GM19452 (cell line): ENCODE measurements at regions not wholly inside any gene's neighbourhood (a gene's known extent, or its start where the extent isn't known, plus 50 kb on each side); places are given as distances from the start of the nearest gene placed in this dataset.

Experiments used
- ATAC-seq: cut with Tn5 transposase; IDR thresholded peaks from one replicate; pipeline ENCODE4 v1.9.1; 2021; ENCODE audit not compliant: unreplicated experiment

DNA sequence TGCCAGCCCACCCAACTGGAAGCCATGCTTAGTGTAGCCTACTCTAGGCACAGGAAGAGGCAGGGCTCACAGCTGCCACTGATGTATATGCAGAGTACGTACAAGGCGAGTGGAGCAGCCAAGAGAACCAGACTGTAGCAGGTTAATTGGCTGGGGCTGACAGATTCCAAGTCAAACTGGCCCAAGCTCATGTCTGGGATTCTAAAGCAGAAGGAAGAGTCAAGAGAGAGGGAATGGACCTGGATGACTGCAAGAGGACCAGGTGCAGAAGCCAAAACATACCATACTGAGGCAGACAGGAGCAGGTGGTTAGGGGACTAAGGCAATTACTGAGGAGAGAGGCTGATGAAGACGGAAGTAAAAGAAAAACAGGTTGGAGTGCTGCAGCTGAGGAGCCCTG lies 51.3 kb upstream of the LRRN2 start:
- no peak for ATAC-seq

- no peak for ATAC-seq
Observed at GRCh38 chr1:204738506-204738905, 53.0 kb upstream of the LRRN2 start.

GRCh38 chr1:204740354-204740753 lies 54.8 kb upstream of the LRRN2 start:
- ATAC-seq: no peak

DNA sequence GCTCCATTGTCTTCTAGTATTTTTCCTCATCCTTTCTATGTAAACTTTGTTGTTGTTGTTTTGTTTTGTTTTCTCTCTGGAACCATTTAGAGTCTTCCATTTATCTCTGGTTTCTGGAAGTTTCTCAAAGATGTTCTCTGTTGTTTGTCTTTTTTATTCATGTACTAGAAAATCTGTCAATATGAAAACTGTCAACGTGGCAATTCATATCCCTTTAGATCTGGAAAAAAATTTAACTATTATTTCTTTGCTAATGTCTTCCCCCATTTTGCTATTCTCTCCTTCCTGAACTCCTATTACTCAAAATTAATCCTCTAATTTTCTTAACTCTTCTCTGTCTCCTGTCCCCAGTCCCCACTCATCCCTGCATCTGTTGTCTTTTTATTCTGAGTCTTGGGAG lies 55.9 kb upstream of the LRRN2 start:
- no peak for ATAC-seq

- ATAC-seq: no peak
Observed at GRCh38 chr1:204742676-204743251, 57.2 kb upstream of the LRRN2 start.

DNA sequence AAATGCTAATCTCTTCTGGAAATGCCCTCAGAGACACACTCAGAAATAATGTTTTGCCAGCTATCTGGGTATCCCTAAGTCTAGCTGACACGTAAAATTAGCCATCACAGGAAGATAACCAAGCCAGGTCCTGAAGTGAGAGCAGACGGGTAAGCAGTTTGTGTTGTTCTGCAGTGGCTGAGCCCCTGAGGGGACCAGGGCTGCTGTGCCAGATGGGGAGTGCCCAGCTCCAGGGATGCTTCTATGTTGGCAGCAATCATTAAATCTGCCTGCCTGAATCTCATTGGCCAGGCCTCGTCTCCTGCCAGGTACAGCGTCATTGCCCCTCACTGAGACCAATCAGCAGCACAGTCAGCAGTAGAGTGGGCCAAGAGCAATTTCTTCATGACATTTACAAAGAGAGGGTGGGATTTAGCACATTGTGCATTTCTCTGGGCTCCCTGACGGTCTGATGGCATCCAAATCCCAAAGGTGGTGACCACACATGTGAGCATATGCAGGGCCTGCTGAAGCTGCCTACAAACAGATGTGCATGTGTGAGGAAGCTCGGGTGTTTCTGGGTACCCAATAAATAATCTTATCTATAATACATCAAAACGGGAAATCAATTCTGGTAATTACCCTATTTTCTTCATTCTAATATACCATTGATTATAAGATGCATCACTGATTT lies 58.7 kb upstream of the LRRN2 start:
- ATAC-seq: no peak

GRCh38 chr1:204746838-204747442 lies 61.4 kb upstream of the LRRN2 start:
- no peak for ATAC-seq

- no peak for ATAC-seq
Observed at GRCh38 chr1:204751480-204751879, 65.9 kb upstream of the LRRN2 start.

DNA sequence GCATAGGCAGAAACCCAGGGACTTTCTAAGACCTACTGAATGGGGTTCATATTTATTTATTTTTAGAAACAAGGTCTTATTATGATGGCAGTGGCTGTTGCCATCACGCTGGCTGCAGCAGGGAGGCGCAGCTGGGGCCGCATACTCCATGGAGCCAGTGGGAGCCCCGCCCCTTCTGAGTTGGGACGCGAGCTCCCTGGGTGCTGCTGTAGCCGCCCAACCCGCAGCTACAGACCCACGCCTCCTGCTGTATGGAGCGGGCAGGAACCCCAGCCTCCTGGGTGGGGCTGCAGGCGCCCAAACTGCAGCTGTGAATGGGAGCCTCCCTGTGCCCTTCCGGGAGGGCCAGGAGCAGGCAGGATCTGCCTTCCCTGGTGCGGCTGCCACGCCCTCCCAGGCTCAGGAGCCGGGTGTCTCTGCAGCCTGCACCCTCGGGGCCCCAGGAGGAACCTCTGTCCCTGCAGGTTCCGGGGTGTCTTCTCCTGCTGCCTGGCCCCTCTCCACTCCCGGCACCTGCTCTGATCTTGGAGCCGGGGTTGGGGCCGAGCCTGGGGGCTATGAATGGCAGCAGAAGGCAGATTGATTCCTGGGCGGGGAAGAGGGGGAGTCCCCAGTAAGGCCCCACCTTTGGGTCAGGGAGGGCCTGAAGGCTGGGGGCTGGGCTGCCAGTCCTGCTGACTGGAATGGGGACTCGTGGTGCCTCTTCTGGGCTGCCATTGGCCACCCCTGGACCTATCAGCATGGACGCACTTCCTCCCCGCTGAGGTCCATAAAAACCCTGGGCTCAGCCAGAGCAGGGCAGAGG lies 66.5 kb upstream of the LRRN2 start:
- ATAC-seq: no peak

GRCh38 chr1:204752688-204753040 lies 67.1 kb upstream of the LRRN2 start:
- ATAC-seq: no peak

DNA sequence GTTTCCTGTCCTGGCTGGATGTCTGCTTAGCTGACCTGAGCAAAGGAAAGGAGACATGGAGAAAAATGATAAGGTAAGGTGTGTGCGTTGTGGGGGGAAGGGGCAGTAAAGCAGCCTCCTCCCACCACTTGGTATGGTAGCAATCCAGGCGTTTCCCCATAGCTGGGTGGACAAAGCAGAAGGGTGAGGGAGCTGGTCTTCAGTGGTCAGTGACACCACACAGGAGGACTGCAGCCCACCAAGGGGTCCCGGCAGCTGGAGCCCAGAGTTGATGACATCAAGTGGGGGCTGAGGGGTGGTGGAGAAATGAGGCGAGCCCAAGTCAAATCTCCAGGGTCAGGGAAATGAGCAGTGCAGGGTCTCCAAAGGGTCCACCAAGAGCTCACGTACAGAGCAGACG lies 69.3 kb upstream of the LRRN2 start:
- ATAC-seq: no peak

- ATAC-seq: no peak
Observed at GRCh38 chr1:204756349-204756748, 70.8 kb upstream of the LRRN2 start.

DNA sequence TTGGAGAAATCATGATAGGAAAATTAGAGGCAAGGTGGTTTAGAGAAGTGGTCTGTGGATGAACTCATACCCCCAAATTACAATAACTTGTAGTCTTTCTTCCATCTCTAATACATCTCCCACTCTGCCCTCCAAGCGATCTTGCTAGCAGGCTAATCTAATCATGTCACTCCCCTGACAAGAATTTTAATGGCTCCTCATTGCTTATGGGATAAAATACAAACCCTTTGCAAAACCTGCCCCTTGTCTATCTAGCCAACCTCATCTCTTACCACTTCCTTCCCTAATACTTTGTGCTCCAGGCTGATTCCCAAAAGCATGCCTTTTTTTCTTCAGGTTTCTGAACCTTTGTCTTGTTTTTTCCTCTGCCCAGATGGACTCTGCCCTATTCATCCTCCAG lies 71.3 kb upstream of the LRRN2 start:
- ATAC-seq: no peak

- ATAC-seq: no peak
Observed at GRCh38 chr1:204758601-204759000, 73.1 kb upstream of the LRRN2 start.

- ATAC-seq: no peak
Observed at GRCh38 chr1:204760350-204760749, 74.8 kb upstream of the LRRN2 start.

- no peak for ATAC-seq
Observed at GRCh38 chr1:204760757-204761156, 75.2 kb upstream of the LRRN2 start.

- ATAC-seq: peak; percentile 67
Observed at GRCh38 chr1:204763773-204764427, 78.4 kb upstream of the LRRN2 start.

DNA sequence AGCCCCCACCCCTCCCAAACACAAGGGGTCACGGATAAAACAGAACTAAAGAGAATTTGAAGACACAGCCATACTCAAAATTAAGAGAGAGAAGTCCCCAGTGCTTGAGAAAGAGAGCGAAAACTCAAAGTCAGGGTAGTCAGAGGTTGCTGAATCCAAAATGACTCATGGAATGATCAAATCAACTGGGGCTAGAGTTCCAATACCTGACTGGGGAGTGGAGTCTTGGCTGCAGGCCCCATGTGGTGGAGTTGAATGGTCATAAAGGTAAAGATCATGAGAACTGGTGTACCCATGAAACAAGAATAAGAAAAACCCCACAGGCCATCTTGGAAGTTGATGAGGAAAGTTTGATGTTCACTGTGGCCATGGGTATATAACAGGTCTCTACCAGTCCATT lies 84.5 kb upstream of the LRRN2 start:
- no peak for ATAC-seq

GRCh38 chr1:204771358-204771757 lies 85.8 kb upstream of the LRRN2 start:
- ATAC-seq: no peak

DNA sequence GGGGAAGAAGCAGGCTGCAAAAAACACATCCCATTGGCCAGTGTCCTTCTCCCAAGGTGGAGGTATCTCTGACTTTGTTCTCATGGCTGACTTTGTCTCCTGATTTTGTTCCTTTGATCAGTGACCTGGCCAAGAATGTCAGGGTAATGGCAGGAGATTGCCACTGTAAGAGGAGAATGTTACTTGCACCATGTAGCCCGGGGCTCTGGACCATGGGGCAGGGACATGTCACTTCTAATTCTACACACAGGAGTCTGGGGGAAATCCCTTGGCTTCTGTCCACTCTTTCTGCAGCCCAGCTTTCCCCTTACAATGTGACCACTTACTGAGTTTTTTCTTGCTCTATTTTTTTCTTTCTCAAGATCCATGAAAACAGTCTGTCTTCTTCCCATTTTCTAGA lies 87.7 kb upstream of the LRRN2 start:
- no peak for ATAC-seq

DNA sequence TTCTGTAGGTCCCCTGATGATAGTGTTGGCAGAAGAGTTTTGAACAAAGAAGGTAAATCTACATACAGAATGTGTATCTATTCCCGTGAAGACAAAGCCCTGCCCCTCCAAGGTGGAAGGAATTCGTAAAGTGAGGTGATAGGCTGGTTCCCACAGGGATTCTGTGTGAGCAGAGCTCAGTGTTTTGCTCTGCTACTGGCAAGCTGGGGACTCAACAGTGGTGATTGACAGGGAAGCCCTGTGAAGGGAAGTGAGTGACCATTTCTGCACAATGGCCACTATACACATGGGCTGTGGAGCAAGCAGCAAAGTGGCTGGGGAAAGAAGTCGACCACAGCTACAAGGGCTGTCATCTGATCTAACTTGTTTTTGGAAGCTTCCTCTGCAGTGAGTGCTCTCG lies 90.0 kb upstream of the LRRN2 start:
- no peak for ATAC-seq
